Right ventricle myocardium superior (tissue), 1 donor: ENCODE measurements at regions not wholly inside any gene's neighbourhood (a gene's known extent, or its start where the extent isn't known, plus 50 kb on each side); places are given as distances from the start of the nearest gene placed in this dataset.

ENCODE experiments used
- ATAC-seq: fragments of 200-7000 bp; cut with Tn5 transposase; one replicate; pipeline ENCODE4 v1.9.1; 2020; ENCODE audit warnings: mild to moderate bottlenecking; ENCODE audit not compliant: poor library complexity
- DNase-seq: peaks from one replicate; pipeline ENCODE4 v3.0.0-alpha.2; 2020
- intact Hi-C: fragments of 100-400 bp; cut with DNase I; formaldehyde crosslinking; loops from one replicate; pipeline ENCODE4 v1.11.2; 2022
- donor health status: DM: no; HTN: yes; CAD: no; lungs with severe emphysema.

GRCh38 chr16:87075319-87075860 lies 241.8 kb downstream of the C16orf95 start:
- intact Hi-C loops: no loop called here
- DNase-seq: no peak
- ATAC-seq: no peak

GRCh38 chr16:87076331-87076949 lies 240.8 kb downstream of the C16orf95 start:
- intact Hi-C loops: no loop called here
- DNase-seq (no peak), ATAC-seq (no peak)

DNA sequence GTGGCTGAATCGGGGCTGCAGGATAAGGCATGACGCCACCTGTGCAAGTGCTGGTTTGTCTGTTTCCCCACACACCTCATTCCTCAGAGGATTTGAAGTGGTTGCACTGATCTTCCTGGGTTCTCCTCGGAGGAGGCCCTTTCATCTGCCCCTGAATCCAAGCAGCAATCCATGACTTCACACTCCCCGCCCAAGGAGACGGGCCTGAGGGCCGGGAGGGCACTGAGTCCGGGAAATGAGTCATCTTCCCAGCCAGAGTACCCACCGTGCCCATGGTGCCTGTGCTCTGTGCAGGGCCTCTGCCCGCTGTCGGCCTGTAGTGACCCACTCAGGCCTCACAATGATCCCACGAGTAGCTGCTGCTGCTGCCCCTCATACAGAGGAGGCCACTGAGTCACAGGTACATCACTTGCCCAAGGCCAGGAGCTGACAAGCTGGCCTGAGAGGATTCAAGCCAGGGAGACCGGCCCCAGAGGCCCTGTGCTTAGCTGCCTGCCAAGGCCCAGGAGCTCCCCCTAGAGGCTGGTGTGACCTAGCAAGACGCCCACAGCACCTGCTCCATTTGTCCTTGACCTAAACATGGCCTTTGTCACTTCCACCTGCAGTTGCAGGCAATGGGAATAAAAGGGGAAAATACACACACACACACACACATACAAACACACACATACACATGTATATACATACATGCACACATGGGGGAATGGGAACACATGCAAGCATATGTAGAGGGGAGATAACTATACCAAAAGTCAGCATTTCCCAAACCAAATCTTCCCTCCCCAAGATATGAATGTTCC lies 240.0 kb downstream of the C16orf95 start:
- intact Hi-C loops: no loop called here
- DNase-seq: peak; percentile 63
- no peak for ATAC-seq

DNA sequence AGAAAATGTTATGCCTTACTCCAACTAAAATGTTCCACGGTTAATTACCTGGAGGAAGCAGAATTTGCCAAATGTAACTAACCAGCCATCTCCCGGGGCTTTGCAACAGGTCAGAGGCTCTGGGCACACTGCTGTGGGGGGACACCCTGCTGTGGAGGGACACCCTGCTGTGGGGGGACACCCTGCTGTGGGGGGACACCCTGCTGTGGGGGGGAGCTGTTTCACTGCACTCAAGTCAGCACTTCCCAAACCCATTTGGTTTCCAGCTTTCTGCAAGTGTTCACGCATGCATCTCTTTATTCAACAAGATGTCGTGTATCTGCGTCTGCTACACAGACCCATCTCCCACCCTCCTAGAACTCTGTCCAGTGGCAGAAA lies 239.5 kb downstream of the C16orf95 start:
- ATAC-seq (no peak), DNase-seq (no peak)
- intact Hi-C loops: no loop called here

DNA sequence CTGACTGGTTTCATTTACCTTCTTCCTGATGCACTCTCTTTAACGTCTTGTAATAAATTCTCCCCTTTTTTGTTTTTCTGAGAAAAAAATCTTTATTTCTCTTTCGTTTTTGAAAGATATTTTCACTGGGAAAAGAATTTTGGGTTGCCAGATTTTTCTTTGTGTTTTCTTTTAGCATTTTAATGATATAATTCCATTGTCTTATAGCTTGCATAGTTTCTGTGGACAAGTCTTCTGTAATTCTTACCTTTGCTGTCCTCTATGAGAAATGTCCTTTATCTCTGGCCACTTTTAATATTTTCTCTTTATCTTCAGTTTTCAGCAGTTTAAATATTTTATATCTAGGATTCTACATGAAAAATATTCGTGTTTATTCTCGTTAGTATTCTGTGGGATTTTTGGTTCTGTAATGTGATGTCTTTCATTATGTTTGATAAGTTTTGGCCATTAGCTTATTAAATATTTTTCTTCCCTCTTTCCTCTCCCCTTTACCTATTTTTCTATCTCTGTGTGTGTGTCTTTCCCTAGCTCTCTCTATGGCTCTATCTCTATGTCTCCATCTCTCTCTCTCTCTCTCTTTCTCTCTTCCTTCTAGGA lies 236.5 kb downstream of the C16orf95 start:
- ATAC-seq (no peak), DNase-seq (no peak)
- intact Hi-C loops: no loop called here

DNA sequence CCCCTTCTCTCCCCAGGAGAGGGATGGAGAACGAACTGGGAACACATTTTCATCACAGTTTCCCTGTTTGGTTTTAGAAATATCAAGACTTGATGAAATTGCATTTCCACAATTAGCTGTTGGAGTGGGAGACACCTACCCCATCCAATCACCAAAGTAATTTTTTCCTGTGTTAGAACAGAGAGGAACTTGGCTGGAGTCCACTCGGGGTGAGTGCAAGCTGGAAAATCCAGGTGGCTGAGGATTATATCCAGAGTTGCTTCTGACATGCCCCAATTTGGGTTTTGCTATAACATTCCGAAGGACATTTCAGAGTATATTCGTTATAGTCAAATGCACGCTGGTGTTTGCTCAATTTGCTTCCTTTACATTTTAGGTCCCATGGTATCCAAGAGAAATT lies 231.8 kb downstream of the C16orf95 start:
- intact Hi-C loops: no loop called here
- ATAC-seq (no peak), DNase-seq (no peak)

DNA sequence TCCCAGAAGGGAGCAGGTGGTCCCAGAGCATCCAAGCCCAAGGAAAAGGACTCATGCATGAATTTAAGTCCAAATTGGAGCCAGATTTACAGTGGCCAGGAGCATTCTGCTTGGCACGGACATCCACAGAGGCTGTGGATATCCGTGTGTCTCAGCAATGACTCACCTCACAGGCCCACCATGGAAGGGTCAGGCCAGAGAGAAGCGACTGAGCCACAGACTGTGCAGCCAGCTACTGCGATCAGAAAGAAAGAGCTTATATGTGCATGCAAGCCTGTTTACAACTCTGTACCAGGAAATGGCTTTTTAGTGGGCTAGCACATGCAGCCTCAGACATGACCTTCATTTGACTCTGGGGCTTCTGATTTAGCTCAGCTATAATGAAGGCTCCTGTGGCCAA lies 231.0 kb downstream of the C16orf95 start:
- intact Hi-C loops: no loop called here
- no peak for ATAC-seq

DNA sequence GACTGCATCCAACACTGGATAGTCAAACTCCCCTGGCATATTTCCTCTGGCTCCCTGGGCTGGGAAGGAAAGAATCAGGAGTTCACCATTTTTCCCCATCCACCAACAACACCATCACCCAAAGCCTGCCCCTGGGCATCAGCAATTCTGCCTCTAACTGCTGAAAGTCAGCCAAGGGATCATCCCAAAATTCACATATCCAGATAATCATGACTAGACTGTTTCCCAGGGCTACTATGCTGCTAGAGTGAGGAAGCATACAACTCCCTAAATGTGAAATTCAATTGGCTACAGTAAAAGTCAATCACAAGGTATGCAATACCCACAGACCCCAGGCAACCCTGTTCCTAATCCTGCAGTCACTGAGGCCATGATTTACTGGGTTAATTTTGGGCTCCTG lies 230.6 kb downstream of the C16orf95 start:
- intact Hi-C loops: no loop called here
- no peak for DNase-seq
- ATAC-seq: no peak

More for the DNA sequence above, 231.0 kb downstream of the C16orf95 start:
- DNase-seq: no peak

GRCh38 chr16:87092958-87093357 lies 224.2 kb downstream of the C16orf95 start:
- ATAC-seq (no peak), DNase-seq (no peak)
- intact Hi-C loops: no loop called here

DNA sequence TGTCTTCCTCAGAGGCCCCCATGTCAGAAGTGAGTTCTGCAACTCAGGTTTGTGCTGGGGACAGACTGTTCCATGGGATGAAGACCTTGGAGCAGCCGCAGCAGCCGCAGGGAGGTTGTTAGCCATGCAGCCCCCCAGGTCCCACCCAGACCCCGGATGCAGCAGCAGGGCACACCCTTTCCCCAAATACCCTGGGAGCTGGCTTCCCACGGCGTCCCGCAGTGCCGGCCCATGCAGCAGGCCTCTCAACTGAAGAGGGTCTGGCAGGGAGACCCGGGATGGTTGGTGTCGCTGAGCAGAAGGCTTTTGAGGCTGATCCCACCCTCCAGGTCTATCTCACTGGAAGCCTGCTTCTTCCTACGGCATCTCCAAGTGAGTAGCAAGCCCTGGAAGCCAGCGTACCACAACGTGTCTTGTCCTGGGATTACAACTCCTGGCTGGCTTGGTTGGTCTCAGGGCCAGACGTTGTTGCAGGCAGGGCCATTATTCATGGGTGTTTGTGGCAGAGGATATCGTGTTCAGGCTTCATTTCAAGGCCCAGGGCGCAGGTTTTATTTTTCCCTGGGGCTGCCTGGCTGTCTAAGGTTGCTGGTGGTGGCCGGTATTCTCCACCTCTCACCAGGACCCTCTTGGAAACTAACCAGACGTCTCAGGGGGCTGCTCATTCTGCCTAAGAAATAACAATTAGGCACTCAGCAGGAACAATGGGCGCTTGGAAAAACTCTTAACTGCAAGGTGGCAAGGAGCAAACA lies 223.2 kb downstream of the C16orf95 start:
- no peak for ATAC-seq
- DNase-seq: no peak
- intact Hi-C loops: no loop called here

- ATAC-seq (no peak), DNase-seq (no peak)
- intact Hi-C loops: no loop called here
Observed at GRCh38 chr16:87094556-87094865, 222.7 kb downstream of the C16orf95 start.

DNA sequence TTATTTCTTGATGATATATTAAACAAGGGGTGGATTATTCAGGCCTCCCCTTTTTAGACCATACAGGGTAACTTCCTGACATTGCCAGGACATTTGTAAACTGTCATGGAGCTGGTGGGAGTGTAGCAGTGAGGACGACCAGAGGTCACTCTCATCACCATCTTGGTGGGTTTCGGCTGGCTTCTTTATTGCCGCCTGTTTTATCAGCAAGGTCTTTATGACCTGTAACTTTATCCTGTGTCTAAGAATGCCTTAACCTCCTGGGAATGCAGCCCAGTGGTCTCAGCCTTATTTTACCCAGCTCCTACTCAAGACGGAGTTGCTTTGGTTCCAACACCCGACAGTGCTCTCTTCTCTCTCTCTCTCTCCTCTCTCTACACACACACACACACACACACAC lies 221.9 kb downstream of the C16orf95 start:
- no peak for DNase-seq
- ATAC-seq: no peak
- intact Hi-C loops: no loop called here

- ATAC-seq (no peak), DNase-seq (no peak)
- intact Hi-C loops: no loop called here
Observed at GRCh38 chr16:87096746-87097333, 220.4 kb downstream of the C16orf95 start.

DNA sequence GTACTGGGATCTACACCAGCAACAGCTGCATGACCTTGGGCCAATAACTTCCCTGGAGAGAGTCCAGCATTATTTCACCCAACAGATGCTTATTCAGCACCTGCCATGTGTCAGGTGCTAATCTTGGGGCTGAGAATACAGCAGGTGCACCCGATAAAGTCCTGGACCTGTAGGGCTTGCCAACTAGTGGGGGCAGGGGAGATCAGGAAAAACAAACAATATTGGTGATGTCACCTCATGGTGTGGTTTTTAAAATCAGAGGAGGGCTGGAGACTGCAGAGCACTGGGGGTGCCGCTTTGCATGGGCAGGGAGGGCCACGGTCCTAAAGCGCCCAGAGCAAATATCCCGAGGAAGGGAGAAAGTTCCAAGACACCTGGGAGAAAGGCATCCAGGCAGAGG lies 218.8 kb downstream of the C16orf95 start:
- DNase-seq (no peak), ATAC-seq (no peak)
- intact Hi-C loops: no loop called here

DNA sequence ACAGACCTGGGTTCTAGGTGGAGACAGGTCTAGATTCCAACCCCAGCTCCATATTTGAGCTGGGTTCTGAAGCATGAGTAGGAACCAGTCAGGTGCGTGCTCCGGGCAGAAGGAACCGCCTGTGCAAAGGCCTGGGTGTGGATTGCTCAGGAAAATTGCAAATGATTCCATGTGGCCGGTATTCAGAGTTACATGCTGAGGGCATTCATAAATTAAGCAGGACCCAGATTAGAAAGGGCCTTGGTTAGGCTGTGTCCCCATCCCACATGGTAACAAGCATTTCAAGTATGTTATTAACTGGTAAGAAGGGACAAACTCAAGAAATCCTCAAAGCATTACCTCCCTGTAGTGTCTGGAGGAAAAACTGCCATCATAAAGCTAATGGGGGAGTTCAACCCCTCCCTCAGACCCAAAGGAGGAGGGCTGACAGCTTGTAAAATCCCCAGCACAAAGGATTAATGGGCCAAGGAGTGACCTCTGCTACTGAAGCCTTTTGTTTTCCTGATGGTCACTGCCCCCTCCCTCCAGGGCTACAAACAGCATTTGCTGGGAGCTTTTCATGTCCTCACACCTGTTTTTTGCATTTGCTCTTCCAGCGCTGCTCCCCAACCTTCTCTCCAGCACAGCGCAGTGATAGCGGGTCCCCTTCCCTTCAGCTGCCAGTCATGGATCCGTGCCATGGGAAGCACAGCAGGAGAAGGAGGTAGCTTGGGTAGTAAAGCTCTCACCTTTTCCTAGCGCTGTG lies 218.0 kb downstream of the C16orf95 start:
- intact Hi-C loops: no loop called here
- DNase-seq: no peak
- no peak for ATAC-seq

DNA sequence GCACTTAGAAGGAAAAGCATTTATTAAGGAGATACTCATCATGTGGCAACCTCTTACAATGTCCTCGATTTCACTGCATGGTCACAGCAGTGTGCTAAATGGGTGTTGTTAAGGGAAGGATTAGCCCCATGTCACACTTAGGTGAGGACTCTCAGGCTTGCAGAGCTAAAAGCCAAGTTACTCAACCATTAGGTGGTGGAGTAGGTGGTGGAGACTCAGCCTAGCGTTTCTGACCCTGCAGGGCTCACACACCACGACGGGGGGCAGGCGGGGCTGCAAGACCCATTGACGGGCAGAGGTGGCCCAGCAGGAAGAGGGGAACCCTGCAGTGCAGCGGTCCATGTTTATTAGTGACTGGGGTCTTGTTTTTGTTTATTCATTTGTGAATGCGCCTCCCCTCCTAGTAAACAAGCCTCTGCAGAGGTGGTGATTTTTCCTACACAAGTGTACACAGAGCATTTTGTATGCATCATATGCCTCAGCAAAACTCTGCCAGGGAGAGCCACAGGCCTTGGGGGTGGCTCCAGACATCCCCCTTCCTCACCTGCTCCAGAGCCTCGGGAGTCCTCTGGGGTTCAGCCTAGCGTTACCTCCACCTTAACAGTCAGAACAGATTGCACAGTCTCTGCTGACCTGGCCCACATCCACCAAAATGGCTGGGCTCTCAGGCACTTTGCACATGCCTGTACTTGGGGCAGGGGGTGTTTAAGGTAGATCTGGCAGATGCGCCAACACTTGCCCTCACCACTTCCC lies 216.7 kb downstream of the C16orf95 start:
- DNase-seq (no peak), ATAC-seq (no peak)
- intact Hi-C loops: no loop called here

DNA sequence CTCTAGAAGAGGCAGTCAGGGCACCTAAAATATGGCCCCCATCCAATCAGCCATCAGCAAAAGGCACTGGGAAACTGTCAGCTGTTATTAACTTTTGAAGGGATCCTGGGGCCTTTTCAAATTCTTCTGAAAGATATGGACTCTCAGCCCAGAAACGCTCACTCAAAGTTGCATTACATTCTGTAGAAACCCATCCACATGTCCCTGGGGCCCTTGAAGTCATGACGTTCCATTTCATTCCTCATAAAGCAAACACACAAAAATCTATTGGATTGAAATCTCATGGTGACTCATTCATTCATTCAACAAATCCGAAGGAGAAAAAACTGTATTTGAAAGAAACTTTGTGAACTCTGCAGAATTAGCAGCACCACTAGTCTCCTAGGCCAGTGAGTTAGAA lies 215.3 kb downstream of the C16orf95 start:
- no peak for ATAC-seq
- intact Hi-C loops: no loop called here
- no peak for DNase-seq

GRCh38 chr16:87107201-87107600 lies 210.0 kb downstream of the C16orf95 start:
- intact Hi-C loops: no loop called here
- ATAC-seq (no peak), DNase-seq (no peak)
